Esophagus muscularis mucosa (tissue), 4 donors: ENCODE measurements at regions not wholly inside any gene's neighbourhood (a gene's known extent, or its start where the extent isn't known, plus 50 kb on each side); places are given as distances from the start of the nearest gene placed in this dataset.

Source experiments
- DNase-seq: peaks from one replicate; pipeline ENCODE4 v3.0.0-alpha.2; 2017; ENCODE audit errors: extremely low spot score
- H3K27ac ChIP-seq, 4 donors: fragments of 200-600 bp; sonication (generic); replicated peaks in 1 of 4; 1 replicate in 3 of 4; 2 replicates in 1 of 4; pipeline ENCODE4 v1.5.1; 2016 to 2019; ENCODE audit warnings: mild to moderate bottlenecking in 1 of 4
- H3K27me3 ChIP-seq, 4 donors: fragments of 200-600 bp; sonication (generic); one replicate each; pipeline versions ENCODE4 v1.5.1 to v1.6.0; 2016 to 2019
- H3K36me3 ChIP-seq, 4 donors: fragments of 200-600 bp; sonication (generic); one replicate each; pipeline ENCODE4 v1.5.1; 2016 to 2019
- H3K4me1 ChIP-seq, 4 donors: fragments of 200-600 bp; sonication (generic); one replicate each; pipeline ENCODE4 v1.5.1; 2016 to 2019
- H3K4me3 ChIP-seq, 4 donors: fragments of 200-600 bp; sonication (generic); 1 replicate in 2 of 4; 2 replicates in 2 of 4; pipeline ENCODE4 v1.5.1; 2016 to 2019; ENCODE audit warnings: mild to moderate bottlenecking in 4 of 4, moderate library complexity in 1 of 4
- H3K9me3 ChIP-seq, 4 donors: fragments of 200-600 bp; sonication (generic); 1 replicate in 3 of 4; 2 replicates in 1 of 4; pipeline ENCODE4 v1.5.1; 2016 to 2019
- CTCF ChIP-seq, 3 experiments: fragments of 200-600 bp in 2 of 3; fragments of 450-650 bp in 1 of 3; sonication (generic) in 2 of 3; IDR thresholded peaks; one replicate each; pipeline ENCODE4 v1.5.1; 2017 to 2019; ENCODE audit warnings: antibody characterized with exemption in 3 of 3, mild to moderate bottlenecking in 2 of 3, moderate library complexity in 1 of 3
- EP300 ChIP-seq: sonication (generic); formaldehyde crosslinking; IDR thresholded peaks from one replicate; pipeline ENCODE4 v1.6.1; 2017; ENCODE audit warnings: antibody characterized with exemption
- POLR2A ChIP-seq: fragments of 450-650 bp; IDR thresholded peaks from one replicate; pipeline ENCODE4 v1.6.1; 2017; ENCODE audit warnings: antibody characterized with exemption, moderate library complexity, mild to moderate bottlenecking, low read depth
- POLR2AphosphoS5 ChIP-seq, 2 donors: sonication (generic); formaldehyde crosslinking; IDR thresholded peaks; one replicate each; pipeline ENCODE4 v1.6.1; 2017; ENCODE audit warnings: antibody characterized with exemption in 2 of 2
- WGBS: methylation state at CpG from one replicate; pipeline ENCODE4 v1.1.5; 2018; 5-methylcytosine and 5-hydroxymethylcytosine counted together
- intact Hi-C: fragments of 100-400 bp; cut with DNase I; formaldehyde crosslinking; loops from one replicate; pipeline ENCODE4 v1.15.1; 2023

- intact Hi-C loops: no loop called here
- Histone ChIP-seq H3K27ac (no peak overlapping the region), H3K27me3 (no peaks in the 10 kb centered on the region), H3K4me3 (no peak overlapping the region), H3K36me3 (no peaks in the 10 kb centered on the region), H3K9me3 (no peaks in the 10 kb centered on the region), H3K4me1 (no peaks in the 10 kb centered on the region)
- WGBS: 61% methylated on average over 2 of the region's 2 CpGs
- no peak for DNase-seq
- TF ChIP-seq POLR2AphosphoS5 (IDR thresholded peaks at IDR 0.05) (no peak), EP300 (no peak), CTCF (IDR thresholded peaks at IDR 0.05) (no peak), POLR2A (no peak)
Measured at GRCh38 chr6:130604841-130605399, 222.3 kb upstream of the SMLR1 start.

DNA sequence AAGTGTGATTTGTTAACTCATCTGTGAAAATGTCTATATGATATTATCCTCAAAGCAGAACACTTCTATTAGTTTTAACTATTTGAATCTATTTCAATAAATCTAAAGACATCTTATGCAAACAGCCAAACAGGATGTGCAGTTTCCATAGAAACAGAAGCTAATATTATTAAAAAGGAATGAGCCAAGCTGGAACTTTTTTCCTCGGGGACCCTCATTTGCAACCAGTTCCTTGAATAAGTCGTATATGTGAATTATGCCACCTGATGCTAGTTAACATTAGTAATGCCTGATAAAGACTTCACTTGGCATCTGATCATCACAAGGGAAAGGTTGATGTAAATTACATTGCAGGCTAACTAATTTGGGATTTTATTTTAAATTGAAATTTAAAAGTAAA is 216.9 kb upstream of the SMLR1 start:
- H3K36me3 ChIP-seq: no peaks in the 10 kb centered on the region
- 51% methylated on average over 2 of the region's 2 CpGs for WGBS
- H3K27me3 ChIP-seq: no peaks in the 10 kb centered on the region
- no peaks in the 10 kb centered on the region for H3K4me1 ChIP-seq
- no peak overlapping the region for H3K27ac ChIP-seq
- H3K9me3 ChIP-seq: no peaks in the 10 kb centered on the region
- no peak overlapping the region for H3K4me3 ChIP-seq
- no peak for TF ChIP-seq POLR2A
- TF ChIP-seq EP300: no peak
- no peak for TF ChIP-seq POLR2AphosphoS5 (IDR thresholded peaks at IDR 0.05)
- no peak for TF ChIP-seq CTCF (IDR thresholded peaks at IDR 0.05)
- intact Hi-C loops: no loop called here
- no peak for DNase-seq

- WGBS: 70% methylated on average over 7 of the region's 7 CpGs
- Histone ChIP-seq H3K27ac (no peak overlapping the region), H3K4me1 (no peaks in the 10 kb centered on the region), H3K36me3 (no peaks in the 10 kb centered on the region), H3K4me3 (no peak overlapping the region), H3K27me3 (no peaks in the 10 kb centered on the region), H3K9me3 (no peaks in the 10 kb centered on the region)
- no peak for DNase-seq
- TF ChIP-seq POLR2AphosphoS5 (IDR thresholded peaks at IDR 0.05): no peak
- no peak for TF ChIP-seq POLR2A
- no peak for TF ChIP-seq CTCF (IDR thresholded peaks at IDR 0.05)
- TF ChIP-seq EP300: no peak
- intact Hi-C loops: no loop called here
Measured at GRCh38 chr6:130611366-130611765, 215.8 kb upstream of the SMLR1 start.

- 92% methylated on average over 7 of the region's 7 CpGs for WGBS
- DNase-seq: no peak
- H3K27ac ChIP-seq: no peak overlapping the region
- intact Hi-C loops: no loop called here
- H3K36me3 ChIP-seq: no peaks in the 10 kb centered on the region
- no peaks in the 10 kb centered on the region for H3K4me1 ChIP-seq
- TF ChIP-seq POLR2A: no peak
- TF ChIP-seq EP300: no peak
- H3K27me3 ChIP-seq: no peaks in the 10 kb centered on the region
- H3K4me3 ChIP-seq: no peak overlapping the region
- H3K9me3 ChIP-seq: no peaks in the 10 kb centered on the region
Measured at GRCh38 chr6:130613176-130613575, 214.0 kb upstream of the SMLR1 start.

GRCh38 chr6:130615816-130616215 is 211.4 kb upstream of the SMLR1 start:
- no peaks in the 10 kb centered on the region for H3K36me3 ChIP-seq
- no peak for DNase-seq
- TF ChIP-seq POLR2AphosphoS5 (IDR thresholded peaks at IDR 0.05): no peak
- TF ChIP-seq EP300: no peak
- no peak for TF ChIP-seq POLR2A
- TF ChIP-seq CTCF (IDR thresholded peaks at IDR 0.05): no peak
- H3K27ac ChIP-seq: no peak overlapping the region
- H3K4me3 ChIP-seq: no peak overlapping the region
- intact Hi-C loops: no loop called here
- WGBS: 94% methylated on average over 1 of the region's 1 CpG
- H3K4me1 ChIP-seq: no peaks in the 10 kb centered on the region
- no peaks in the 10 kb centered on the region for H3K9me3 ChIP-seq
- H3K27me3 ChIP-seq: no peaks in the 10 kb centered on the region
